K562 (cell line): ENCODE measurements at regions not wholly inside any gene's neighbourhood (a gene's known extent, or its start where the extent isn't known, plus 50 kb on each side); places are given as distances from the start of the nearest gene placed in this dataset.
A peak's percentile ranks its signal among the peaks of the same experiment; 100 is the strongest.

Experiments
- TF ChIP-seq, protein P1 (sequence below): fragments of 450-650 bp; IDR thresholded peaks from 2 replicates; pipeline ENCODE4 v1.6.1; 2016; ENCODE audit warnings: mild to moderate bottlenecking, moderate library complexity

DNA sequence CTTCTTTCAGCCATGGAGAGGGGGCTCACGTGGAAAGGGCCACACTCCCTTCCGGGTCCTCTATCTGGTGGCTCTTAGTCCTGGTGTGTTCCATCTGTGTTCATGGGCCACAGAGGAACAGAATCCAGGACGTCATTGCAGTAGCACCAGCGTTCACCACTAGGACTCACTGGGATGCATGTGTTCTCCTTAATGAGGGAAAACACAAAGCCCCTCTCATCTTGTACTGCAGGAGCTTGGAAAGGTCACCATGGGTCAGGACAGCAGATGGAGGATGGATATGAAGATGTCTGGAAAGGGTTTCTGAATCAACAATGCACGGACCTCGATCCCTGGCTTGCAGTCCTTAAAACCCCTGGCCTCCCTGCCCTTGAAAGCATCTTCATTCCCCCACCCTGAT lies 113.8 kb upstream of the THY1 start (continued):
- TF ChIP-seq, protein P1, sequence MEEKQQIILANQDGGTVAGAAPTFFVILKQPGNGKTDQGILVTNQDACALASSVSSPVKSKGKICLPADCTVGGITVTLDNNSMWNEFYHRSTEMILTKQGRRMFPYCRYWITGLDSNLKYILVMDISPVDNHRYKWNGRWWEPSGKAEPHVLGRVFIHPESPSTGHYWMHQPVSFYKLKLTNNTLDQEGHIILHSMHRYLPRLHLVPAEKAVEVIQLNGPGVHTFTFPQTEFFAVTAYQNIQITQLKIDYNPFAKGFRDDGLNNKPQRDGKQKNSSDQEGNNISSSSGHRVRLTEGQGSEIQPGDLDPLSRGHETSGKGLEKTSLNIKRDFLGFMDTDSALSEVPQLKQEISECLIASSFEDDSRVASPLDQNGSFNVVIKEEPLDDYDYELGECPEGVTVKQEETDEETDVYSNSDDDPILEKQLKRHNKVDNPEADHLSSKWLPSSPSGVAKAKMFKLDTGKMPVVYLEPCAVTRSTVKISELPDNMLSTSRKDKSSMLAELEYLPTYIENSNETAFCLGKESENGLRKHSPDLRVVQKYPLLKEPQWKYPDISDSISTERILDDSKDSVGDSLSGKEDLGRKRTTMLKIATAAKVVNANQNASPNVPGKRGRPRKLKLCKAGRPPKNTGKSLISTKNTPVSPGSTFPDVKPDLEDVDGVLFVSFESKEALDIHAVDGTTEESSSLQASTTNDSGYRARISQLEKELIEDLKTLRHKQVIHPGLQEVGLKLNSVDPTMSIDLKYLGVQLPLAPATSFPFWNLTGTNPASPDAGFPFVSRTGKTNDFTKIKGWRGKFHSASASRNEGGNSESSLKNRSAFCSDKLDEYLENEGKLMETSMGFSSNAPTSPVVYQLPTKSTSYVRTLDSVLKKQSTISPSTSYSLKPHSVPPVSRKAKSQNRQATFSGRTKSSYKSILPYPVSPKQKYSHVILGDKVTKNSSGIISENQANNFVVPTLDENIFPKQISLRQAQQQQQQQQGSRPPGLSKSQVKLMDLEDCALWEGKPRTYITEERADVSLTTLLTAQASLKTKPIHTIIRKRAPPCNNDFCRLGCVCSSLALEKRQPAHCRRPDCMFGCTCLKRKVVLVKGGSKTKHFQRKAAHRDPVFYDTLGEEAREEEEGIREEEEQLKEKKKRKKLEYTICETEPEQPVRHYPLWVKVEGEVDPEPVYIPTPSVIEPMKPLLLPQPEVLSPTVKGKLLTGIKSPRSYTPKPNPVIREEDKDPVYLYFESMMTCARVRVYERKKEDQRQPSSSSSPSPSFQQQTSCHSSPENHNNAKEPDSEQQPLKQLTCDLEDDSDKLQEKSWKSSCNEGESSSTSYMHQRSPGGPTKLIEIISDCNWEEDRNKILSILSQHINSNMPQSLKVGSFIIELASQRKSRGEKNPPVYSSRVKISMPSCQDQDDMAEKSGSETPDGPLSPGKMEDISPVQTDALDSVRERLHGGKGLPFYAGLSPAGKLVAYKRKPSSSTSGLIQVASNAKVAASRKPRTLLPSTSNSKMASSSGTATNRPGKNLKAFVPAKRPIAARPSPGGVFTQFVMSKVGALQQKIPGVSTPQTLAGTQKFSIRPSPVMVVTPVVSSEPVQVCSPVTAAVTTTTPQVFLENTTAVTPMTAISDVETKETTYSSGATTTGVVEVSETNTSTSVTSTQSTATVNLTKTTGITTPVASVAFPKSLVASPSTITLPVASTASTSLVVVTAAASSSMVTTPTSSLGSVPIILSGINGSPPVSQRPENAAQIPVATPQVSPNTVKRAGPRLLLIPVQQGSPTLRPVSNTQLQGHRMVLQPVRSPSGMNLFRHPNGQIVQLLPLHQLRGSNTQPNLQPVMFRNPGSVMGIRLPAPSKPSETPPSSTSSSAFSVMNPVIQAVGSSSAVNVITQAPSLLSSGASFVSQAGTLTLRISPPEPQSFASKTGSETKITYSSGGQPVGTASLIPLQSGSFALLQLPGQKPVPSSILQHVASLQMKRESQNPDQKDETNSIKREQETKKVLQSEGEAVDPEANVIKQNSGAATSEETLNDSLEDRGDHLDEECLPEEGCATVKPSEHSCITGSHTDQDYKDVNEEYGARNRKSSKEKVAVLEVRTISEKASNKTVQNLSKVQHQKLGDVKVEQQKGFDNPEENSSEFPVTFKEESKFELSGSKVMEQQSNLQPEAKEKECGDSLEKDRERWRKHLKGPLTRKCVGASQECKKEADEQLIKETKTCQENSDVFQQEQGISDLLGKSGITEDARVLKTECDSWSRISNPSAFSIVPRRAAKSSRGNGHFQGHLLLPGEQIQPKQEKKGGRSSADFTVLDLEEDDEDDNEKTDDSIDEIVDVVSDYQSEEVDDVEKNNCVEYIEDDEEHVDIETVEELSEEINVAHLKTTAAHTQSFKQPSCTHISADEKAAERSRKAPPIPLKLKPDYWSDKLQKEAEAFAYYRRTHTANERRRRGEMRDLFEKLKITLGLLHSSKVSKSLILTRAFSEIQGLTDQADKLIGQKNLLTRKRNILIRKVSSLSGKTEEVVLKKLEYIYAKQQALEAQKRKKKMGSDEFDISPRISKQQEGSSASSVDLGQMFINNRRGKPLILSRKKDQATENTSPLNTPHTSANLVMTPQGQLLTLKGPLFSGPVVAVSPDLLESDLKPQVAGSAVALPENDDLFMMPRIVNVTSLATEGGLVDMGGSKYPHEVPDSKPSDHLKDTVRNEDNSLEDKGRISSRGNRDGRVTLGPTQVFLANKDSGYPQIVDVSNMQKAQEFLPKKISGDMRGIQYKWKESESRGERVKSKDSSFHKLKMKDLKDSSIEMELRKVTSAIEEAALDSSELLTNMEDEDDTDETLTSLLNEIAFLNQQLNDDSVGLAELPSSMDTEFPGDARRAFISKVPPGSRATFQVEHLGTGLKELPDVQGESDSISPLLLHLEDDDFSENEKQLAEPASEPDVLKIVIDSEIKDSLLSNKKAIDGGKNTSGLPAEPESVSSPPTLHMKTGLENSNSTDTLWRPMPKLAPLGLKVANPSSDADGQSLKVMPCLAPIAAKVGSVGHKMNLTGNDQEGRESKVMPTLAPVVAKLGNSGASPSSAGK, result 0 out of 2 replicates have a peak, but pooled peaks have one; percentile 35
